Esophagus muscularis mucosa (tissue), 3 donors: ENCODE measurements at regions not wholly inside any gene's neighbourhood (a gene's known extent, or its start where the extent isn't known, plus 50 kb on each side); places are given as distances from the start of the nearest gene placed in this dataset.

Experiments used
- CTCF ChIP-seq, 3 experiments: fragments of 200-600 bp in 2 of 3; fragments of 450-650 bp in 1 of 3; sonication (generic) in 2 of 3; IDR thresholded peaks; one replicate each; pipeline ENCODE4 v1.5.1; 2017 to 2019; ENCODE audit warnings: antibody characterized with exemption in 3 of 3, mild to moderate bottlenecking in 2 of 3, moderate library complexity in 1 of 3
- POLR2AphosphoS5 ChIP-seq, 2 donors: sonication (generic); formaldehyde crosslinking; IDR thresholded peaks; one replicate each; pipeline ENCODE4 v1.6.1; 2017; ENCODE audit warnings: antibody characterized with exemption in 2 of 2

DNA sequence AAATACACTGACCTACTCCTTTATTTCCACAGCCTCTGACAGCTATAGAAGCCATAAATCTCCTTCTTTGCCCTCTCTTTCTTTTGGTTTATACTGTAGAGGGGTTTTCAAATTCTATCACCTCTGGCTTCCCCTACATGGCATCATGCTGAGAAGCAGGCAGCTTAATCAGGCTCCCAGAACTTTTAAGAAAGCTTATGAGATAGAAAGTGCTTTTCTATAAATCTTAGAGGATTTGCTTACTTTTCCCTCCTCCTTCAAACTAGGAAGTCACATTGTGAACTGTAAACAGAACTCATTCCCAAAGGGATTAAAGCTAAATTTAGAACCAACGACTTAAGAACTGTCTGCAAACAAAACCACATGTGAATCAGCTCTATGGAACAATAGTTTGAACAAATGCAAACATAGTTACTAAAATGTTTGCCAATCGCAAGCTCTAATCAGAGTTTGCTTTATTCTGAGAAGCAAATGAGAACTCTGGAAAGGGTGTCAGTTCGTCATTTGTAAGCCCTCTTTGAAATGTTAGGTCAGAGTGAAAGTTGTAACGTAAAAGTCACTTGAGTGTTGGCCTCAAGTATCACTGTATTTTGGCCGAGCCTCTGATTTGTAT is 344.1 kb downstream of the RFC3 start:
- TF ChIP-seq CTCF (IDR thresholded peaks at IDR 0.05): no peak
- no peak for TF ChIP-seq POLR2AphosphoS5 (IDR thresholded peaks at IDR 0.05)
